ENCODE measurements at regions not wholly inside any gene's neighbourhood (a gene's known extent, or its start where the extent isn't known, plus 50 kb on each side); places are given as distances from the start of the nearest gene placed in this dataset.

GRCh38 chr3:106824856-106825255, 552.4 kb upstream of the CCDC54 start:
- no peak for TF ChIP-seq CTCF (IDR thresholded peaks at IDR 0.05)
- TF ChIP-seq POLR2A (IDR thresholded peaks at IDR 0.05): no peak
